GM18517 (cell line): ENCODE measurements at regions not wholly inside any gene's neighbourhood (a gene's known extent, or its start where the extent isn't known, plus 50 kb on each side); places are given as distances from the start of the nearest gene placed in this dataset.
"Not testable (repeated sequence)": the region's sequence is repeated elsewhere in the genome, so short reads cannot be mapped to it uniquely, and the experiment has no call there.

Experiments used
- ATAC-seq: cut with Tn5 transposase; IDR thresholded peaks from one replicate; pipeline ENCODE4 v1.9.1; 2021; ENCODE audit warnings: mild to moderate bottlenecking, moderate library complexity; ENCODE audit not compliant: unreplicated experiment

DNA sequence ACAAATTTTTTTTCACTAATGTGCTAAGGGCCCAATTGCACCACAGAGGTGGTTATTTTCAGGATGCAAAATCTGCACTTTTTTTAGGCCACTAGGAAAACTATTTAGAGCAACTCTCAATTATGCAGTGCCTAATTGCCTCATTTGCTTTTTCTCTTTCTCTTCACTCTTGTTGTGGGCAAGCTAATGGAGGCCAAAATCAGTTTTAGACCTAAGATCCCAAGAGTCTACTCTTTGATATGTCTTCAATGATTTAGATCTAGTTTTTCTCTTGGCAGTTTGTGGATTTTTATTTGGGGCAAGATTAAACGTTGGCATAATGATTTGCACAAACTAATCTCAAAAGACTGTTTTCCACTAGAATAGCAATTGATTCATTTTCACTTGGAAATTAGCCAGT, 1996.9 kb downstream of the LRRC4C start:
- ATAC-seq, result no peak

DNA sequence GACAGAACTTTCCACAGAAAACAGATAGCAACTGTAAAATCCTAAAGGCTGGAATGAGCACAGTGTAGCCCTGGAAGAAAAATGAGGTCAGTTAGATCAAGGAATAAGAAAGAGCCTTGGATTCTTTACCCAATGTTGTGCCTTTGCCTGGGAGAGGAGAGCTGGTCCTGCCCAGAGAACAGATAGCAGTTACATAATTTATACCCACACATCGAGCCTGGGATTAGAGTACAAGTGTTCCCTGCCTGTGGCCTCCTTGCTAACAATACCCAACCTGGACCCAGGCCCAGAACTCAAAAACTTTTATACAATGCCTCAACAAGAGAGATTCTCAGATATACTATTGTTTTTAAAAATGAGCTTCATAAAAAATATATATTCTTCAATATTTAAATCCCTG, 1998.4 kb downstream of the LRRC4C start:
- no peak for ATAC-seq

DNA sequence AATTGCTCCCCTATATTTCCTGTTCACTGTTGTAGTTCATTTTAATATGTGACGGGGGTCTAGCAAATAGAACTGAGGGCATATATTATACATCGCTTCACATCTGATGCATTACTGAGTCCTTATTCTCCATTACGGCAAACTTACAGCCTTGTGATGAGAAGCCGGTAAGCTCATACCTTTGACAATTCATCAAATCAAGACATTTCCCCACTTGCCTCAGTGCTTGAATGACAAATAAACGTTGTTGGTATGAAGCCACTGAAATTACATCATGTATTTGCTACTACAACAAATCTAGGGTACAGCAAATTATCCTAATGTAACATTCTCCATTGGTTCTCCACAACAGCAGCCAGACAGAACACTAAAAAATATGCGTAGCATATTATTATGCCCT, 1999.8 kb downstream of the LRRC4C start:
- ATAC-seq, result no peak

DNA sequence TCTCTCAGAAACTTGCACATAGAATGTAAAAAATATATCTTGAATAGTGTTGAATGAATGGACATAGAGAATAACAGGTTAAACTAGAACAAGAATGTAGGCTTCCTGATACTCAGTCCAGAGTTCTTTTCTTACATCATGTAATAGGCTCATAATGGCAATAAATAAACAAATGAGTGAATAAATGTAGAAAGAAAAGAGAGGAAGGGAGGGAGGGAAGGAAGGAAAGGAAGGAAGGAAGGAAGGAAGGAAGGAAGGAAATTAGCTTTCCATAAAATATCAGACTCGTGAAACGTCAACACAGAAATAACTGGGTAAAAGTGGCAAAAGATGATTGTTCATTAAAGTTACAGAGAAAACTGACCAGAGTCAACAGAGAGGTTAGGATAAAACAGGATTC, 2001.0 kb downstream of the LRRC4C start:
- no peak for ATAC-seq

DNA sequence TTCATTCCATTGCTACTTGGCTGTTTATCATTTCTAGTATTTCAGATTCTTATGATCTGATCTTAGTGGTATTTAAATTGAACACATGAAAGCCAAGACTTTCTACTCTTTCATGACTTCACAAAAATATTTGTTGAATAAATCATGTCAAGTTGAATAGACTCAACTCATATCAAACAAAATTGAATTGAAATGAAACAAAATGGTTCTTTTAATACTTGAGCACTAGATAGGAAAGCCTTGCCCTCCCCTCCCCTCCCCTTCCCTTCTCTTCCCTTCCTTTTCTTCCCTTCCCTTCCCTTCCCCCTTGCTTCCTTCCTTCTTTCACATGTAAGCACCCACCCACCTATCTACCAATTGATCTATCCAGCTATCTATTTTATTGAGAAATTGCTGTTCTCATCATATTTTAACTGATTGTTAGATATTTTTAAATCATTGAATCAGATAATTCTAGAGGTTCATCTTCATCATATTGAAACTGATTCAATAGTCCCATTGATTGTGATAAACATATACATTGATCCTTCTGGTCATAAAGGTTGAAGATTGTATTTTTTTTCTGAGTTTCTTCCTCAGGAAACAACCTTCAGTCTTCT, 2015.9 kb downstream of the LRRC4C start:
- ATAC-seq, result no peak

DNA sequence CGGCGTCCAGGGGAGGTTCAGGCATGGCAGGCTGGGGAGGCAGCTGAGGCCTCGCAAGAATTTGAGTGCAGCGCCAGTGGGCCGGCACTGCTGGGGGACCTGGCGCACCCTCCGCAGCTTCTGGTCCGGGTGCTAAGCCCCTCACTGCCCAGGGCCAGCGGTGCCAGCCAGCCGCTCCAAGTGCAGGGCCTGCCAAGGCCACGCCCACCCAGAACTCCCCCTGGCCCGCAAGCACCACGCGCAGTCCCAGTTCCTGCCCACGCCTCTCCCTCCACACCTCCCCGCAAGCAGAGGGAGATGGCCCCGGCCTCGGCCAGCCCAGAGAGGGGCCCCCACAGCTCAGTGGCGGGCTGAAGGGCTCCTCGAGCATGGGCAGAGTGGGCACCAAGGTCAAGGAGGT, 2017.3 kb downstream of the LRRC4C start:
- no peak for ATAC-seq

DNA sequence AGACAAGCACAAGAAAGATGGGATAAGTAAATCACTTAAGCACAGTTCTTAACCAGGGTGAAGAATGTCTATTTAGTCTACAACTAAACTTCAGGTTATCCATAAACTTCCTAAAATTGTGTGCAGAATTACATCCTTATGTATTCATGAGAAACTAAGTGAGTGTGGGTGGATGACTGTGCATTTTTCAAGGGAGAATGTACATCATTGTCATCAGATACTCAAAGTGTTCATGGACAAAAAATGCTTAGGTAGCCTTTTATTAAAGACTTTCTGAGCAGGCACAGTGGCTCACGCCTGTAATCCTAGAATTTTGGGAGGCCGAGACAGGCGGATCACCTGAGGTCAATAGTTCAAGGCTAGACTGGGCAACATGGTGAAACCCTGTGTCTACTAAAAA, 2023.8 kb downstream of the LRRC4C start:
- no peak for ATAC-seq

DNA sequence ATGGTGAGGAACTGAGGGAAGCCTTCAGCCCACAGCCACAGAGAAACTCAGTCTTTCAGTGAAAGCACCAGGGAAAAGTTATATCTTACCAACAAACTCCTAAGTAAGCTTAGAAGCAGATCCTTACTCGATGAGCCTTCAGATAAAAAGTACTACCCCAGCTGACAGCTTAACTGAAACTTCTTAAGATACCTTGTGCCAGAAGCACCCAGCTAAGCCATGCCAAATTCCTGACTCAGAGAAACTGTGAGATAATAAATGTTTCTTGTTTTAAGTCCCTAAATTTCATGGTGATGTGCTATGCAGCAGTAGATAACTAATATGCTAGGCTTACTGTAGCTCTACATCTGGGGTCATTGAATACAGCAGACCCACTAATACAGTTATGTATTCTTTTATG, 2025.0 kb downstream of the LRRC4C start:
- ATAC-seq, result no peak

DNA sequence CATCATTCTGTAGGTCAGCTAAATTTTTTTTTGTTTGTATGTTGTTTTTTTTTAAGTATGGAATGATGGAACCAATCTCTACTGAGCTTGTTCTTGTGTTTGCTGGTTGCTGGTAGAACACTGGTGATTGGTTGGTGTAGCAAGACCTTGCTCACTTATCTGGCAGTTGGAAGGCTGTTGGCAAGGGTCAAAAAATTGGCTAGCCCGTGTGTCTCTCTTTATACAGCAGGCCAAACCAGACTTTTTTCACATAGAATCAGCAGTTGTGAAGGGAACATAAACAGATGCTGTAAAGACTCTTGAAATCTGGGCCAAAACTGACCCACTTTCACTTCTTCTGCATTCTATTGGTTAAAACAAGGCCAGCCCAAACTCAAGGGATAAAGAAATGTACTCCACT, 2026.5 kb downstream of the LRRC4C start:
- no peak for ATAC-seq

DNA sequence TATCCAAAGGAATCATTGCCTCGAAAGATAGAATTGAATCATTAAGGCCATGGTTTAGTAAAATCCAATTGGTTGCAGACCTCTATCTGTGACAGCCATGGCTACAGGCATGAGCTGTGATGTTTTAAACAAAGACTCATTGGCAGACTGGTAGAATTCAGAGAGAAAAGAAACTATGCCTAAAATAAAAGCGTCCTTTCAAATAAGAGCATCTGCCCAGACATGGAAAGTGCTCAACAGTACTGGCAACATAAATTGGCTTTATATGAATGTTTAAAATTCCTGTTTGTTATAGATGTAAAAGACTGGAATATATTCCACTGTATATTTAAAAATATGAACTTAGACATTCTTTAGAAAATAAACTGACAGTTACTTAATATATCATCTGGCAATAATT, 2034.2 kb downstream of the LRRC4C start:
- ATAC-seq, result no peak

DNA sequence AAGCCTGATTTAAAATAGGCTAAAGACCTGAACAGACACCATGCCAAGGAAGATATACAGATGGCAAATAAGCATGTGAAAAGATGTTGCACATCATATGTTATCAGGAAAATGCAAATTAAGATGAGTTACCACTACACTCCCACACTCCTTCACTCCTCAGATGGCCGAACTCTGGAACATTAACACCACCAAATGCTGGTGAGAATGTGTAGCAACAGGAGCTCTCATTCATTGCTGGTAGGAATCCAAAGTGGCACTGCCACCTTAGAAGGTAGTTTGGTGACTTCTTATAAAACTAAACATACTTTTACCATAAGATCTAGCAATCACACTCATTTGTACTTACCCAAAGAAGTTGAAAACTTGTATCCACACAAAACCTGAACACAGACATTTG, 2047.3 kb downstream of the LRRC4C start:
- no peak for ATAC-seq

DNA sequence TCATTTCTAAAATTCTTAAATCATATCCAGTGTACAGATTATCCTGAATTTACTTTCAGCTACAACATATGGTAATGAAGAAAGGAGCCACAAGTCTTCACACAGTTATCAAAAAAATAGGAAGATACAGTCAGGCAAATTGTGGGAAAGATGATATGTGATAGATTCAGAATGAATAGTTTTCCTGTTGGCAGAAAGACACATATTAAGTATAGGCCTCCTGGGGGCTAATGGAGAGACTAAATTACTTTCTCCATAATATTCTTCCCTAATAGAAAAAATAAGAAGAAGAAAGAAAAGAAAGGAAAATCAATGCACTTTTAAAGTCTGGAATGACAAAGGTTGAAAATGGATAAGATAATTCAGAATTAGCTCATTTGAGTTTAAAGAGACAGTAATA, 2073.5 kb downstream of the LRRC4C start:
- no peak for ATAC-seq

DNA sequence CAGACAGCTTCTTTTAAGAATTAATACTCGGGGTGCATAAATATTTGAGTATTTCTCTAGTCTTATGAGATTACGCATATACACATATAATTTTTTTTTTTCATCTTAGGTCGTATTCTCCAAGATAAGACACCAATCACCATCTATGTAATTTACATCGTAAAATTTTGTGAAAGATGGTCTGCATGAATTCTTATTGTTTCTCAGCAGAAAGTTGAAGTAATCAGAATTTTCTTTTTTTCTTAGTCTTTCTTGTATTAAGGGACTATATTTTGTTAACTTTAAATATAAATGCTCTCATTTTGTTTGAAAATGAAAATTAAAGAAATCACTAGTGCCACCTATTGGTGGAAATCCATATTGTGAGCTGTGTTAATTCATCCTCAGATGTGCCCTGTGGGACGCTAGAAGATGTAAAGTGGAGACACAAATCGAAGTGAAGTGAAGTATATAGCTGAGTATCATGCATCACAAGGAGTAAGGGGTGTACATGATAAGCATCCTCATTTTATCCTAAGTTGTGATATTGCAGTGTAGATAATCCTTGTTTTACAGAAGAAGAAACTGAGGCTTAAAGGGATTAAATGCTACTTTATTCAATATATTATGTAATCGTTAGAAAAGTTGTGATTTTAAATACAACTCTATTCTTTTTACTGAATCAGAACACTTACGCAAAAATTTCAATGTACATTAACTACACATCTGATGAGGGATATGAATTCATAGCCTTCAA, 2084.3 kb downstream of the LRRC4C start:
- no peak for ATAC-seq

DNA sequence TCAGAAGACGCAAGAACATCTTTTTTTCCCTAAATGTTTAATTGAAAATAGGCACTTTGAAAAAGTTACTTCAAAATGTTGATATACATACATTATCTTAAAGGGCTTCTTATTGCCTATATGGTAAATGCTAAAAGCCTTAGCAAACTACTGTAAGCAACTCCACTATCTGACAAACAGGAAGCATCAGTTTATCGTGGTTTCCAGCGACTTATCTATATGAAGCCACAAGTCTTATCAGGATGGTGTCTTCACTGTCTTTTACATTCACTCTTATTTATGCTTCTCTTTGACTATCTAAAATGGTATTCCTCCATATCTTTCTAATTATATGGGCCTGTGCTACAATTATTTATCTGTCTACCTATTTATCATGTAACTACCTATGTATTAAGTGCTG, 2091.9 kb downstream of the LRRC4C start:
- no peak for ATAC-seq

DNA sequence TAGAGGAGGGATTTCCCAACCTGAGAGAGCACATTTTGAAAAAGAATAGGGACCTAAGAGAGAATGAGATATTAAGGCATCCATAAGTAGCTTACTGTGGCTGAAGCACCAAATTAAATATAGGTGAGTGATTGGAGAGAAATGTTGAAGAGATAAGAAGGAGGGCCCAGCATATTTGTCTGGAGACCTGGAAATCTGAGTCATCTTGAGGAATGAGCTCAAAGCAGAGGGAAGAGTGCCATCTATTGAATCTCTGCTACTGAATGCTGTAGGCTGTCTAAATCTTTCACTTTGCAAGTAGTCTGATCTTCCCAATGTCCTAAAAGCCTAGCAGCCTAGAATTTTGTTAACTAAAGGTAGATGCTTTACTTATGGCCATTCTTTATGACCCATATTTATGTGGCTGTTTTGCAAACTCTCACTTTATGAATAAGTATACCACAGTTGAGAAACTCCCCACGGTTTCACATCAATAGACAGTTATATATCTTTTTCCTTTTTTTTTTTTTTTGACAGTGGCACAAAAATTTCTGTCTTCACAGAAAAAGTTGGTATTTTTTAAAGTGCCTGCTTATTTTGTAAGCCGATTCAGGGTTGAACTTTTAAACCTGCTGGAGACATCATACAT, 2093.5 kb downstream of the LRRC4C start:
- ATAC-seq, result no peak

DNA sequence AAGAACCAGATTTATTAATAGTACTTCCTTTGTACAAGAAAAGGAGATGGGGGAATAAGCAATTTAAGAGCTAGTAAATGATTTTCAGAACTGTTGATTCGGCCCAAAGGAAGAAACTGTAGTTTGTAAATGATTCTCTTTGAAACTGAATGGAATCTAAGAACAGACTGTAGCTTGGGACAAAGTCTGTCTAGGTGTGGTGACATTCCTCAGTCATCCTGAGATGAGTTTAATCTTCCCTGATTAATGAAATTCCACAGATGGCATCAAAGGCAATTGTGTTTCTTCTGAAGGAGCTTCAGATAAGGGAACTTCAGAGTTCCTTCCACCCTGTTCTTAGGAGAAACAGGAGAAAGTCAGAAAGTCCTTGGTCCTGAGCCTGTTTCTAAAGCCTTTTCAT, 2095.9 kb downstream of the LRRC4C start:
- ATAC-seq, result no peak

DNA sequence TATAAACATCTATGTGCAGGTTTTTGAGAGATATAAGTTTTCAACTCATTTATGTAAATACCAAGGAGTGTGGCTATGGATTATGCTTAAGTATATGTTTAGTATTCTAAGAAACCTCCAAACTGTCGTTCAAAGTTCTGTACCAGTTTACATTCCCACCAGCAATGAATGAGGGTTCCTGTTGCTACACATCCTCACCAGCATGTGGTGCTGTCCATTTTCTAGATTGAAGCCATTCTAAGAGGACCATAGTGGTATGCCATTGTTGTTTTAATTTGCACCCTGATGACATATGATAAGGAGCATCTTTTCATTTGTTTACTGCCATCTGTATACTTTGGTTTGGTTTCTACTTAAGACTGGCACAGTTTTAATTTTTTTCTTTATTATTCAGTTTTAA, 2097.9 kb downstream of the LRRC4C start:
- no peak for ATAC-seq

DNA sequence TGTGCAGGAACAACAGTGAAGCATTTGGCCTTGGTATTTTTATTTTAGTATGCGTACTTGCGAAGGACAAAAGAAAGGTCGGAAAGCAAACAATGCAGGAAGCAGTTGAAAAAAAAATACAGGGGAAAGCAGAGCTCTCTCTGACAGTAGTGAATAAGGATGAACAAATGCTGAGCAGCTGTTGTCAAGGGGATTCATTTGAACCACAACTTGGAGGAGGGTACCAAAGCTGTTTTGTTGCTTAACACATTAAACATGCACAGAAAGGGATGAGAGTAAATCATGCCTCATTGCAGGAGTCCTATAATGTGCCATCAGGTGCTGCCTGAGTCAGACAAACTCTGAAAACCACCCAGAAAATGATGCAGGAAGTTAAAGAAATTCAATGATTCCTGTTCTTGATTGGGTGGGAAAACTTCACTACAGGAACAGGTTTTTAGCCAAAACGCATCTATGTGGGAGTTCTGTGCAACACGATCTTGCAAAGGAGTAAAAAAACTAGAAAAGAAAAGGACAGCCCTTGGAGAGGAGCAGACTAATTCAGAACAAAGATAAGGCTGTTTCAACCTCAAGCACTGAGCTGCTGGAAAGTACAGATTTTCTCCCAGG, 2113.5 kb downstream of the LRRC4C start:
- ATAC-seq, result no peak

DNA sequence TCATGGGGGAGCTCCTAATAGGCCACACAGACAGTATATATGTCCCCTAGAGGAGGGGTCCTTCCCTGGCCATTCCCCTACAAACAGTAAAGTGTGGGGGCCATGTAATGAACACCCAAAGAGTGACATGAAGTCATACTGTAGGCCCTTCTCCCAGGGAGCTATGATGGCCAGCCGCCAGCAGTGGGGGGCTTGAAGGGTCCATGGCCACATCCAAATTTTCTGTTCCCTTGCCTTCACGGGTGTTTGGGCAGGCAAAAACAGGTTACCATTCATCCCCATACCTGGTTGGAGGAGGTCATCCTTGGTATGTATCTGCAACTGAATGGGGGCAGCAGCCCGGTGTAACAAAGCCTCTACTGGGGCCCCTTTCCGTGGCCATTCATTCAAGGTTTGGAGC, 2118.0 kb downstream of the LRRC4C start:
- no peak for ATAC-seq

DNA sequence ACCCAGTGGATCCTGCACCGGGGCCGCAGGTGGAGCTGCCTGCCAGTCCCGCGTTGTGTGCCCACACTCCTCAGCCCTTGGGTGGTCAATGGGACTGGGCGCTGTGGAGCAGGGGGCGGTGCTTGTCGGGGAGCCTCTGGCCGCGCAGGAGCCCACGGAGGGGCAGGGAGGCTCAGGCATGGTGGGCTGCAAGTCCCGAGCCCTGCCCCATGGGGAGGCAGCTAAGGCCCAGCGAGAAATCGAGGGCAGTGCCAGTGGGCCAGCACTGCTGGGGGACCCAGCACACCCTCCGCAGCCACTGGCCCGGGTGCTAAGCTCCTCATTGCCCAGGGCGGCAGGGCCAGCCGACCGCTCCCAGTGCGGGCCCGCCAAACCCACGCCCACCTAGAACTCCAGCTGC, 2126.4 kb downstream of the LRRC4C start:
- ATAC-seq, result not testable (repeated sequence)

DNA sequence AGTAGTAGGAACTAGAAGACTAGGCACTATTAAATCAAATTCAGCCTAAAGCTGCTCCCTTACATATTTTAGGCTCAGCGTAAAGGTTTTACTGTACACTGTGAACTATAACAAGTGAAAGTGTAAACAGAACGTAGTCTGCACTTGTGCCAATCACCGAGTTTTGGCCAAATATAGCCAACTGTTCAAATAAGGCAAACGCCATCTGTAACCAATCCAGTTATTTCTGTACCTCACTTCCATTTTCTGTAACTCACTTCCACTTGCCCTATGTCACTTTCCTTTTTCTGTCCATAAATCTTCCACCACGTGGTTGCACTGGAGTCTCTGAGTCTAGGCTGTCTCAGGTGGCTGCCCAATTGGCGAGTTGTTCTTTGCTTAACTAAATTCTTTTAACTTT, 2132.2 kb downstream of the LRRC4C start:
- no peak for ATAC-seq

DNA sequence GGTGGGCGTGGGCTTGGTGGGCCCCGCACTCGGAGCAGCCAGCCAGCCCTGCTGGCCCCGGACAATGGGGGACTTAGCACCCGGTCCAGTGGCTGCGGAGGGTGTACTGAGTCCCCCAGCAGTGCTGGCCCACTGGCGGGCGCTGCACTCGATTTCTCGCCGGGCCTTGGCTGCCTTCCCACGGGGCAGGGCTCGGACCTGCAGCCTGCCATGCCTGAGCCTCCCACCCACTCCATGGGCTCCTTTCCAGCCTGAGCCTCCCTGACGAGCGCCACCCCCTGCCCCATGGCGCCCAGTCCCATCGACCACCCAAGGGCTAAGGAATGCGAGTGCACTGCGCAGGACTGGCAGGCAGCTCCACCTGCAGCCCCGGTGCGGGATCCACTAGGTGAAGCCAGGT, 2147.6 kb downstream of the LRRC4C start:
- not testable (repeated sequence) for ATAC-seq
